Keratinocyte (primary cell): ENCODE measurements at regions not wholly inside any gene's neighbourhood (a gene's known extent, or its start where the extent isn't known, plus 50 kb on each side); places are given as distances from the start of the nearest gene placed in this dataset.

Experiments
- DNase-seq: peaks from one replicate; pipeline ENCODE4 v3.0.0-alpha.2; 2011; ENCODE audit warnings: low read depth, missing footprints, low spot score
- FAIRE-seq: peaks from 2 replicates; lab custom pipeline; 2011; peaks lifted over from hg19 to GRCh38; lab: Jason Lieb, UNC
- H2AFZ ChIP-seq: 2 replicates; pipeline ENCODE4 v1.6.0; 2012; ENCODE audit warnings: low read length, control low read depth, inconsistent platforms; ENCODE audit not compliant: control insufficient read depth
- H3K27ac ChIP-seq: 2 replicates; pipeline ENCODE4 v1.5.1; 2011; ENCODE audit warnings: low read length; ENCODE audit not compliant: control insufficient read depth, insufficient read depth
- H3K27me3 ChIP-seq: 3 replicates; pipeline ENCODE4 v1.6.0; 2011; ENCODE audit warnings: low read length; ENCODE audit not compliant: control insufficient read depth, insufficient read depth; ENCODE audit errors: extremely low read depth
- H3K36me3 ChIP-seq, 2 experiments: 2 replicates in 1 of 2; 3 replicates in 1 of 2; pipeline ENCODE4 v1.5.1; 2011; ENCODE audit warnings: low read length in 2 of 2, mild to moderate bottlenecking in 1 of 2; ENCODE audit not compliant: control insufficient read depth in 2 of 2, insufficient read depth in 2 of 2; ENCODE audit errors: extremely low read depth in 1 of 2
- H3K4me1 ChIP-seq: 3 replicates; pipeline ENCODE4 v1.5.1; 2011; ENCODE audit warnings: low read length; ENCODE audit not compliant: control insufficient read depth, insufficient read depth; ENCODE audit errors: extremely low read depth
- H3K4me2 ChIP-seq: 3 replicates; pipeline ENCODE4 v1.6.0; 2011; ENCODE audit warnings: low read depth, low read length; ENCODE audit not compliant: control insufficient read depth, insufficient read depth; ENCODE audit errors: extremely low read depth
- H3K4me3 ChIP-seq, 3 experiments: fragments of 200-600 bp in 1 of 3; sonication (generic) in 1 of 3; 2 replicates in 2 of 3; 3 replicates in 1 of 3; pipeline ENCODE4 v1.5.1; 2011 to 2016; ENCODE audit warnings: low read length in 3 of 3, mild to moderate bottlenecking in 3 of 3, control low read depth in 2 of 3, inconsistent platforms in 1 of 3, low read depth in 1 of 3, mixed read lengths in 1 of 3, mixed run types in 1 of 3, moderate library complexity in 1 of 3; ENCODE audit not compliant: control insufficient read depth in 2 of 3, insufficient read depth in 2 of 3; ENCODE audit errors: extremely low read depth in 1 of 3
- H3K79me2 ChIP-seq: 2 replicates; pipeline ENCODE4 v1.6.0; 2012; ENCODE audit warnings: low read length; ENCODE audit not compliant: control insufficient read depth, insufficient read depth
- H3K9ac ChIP-seq: 3 replicates; pipeline ENCODE4 v1.6.0; 2011; ENCODE audit warnings: low read length; ENCODE audit not compliant: control insufficient read depth, insufficient read depth; ENCODE audit errors: extremely low read depth
- H3K9me1 ChIP-seq: 3 replicates; pipeline ENCODE4 v1.6.0; 2011; ENCODE audit warnings: low read length; ENCODE audit not compliant: control insufficient read depth, insufficient read depth; ENCODE audit errors: extremely low read depth
- H3K9me3 ChIP-seq: 2 replicates; pipeline ENCODE4 v1.5.1; 2012; ENCODE audit warnings: low read depth, low read length; ENCODE audit not compliant: control insufficient read depth
- H4K20me1 ChIP-seq: 3 replicates; pipeline ENCODE4 v1.6.0; 2011; ENCODE audit warnings: low read length; ENCODE audit not compliant: control insufficient read depth, insufficient read depth; ENCODE audit errors: extremely low read depth
- CTCF ChIP-seq, 3 experiments: IDR thresholded peaks in 1 of 3; conservative IDR thresholded peaks in 1 of 3; optimal IDR thresholded peaks in 1 of 3; 2 replicates in 2 of 3; 3 replicates in 1 of 3; pipeline versions ENCODE3 to v1.5.1; 2011; ENCODE audit warnings: low read length in 3 of 3, mild to moderate bottlenecking in 3 of 3, moderate library complexity in 2 of 3, control low read depth in 1 of 3, inconsistent platforms in 1 of 3; ENCODE audit not compliant: insufficient read depth in 2 of 3; ENCODE audit errors: extremely low read depth in 1 of 3
- EZH2 ChIP-seq: IDR thresholded peaks from one replicate; pipeline ENCODE4 v1.6.1; 2012; ENCODE audit warnings: inconsistent platforms, mild to moderate bottlenecking, low read length, moderate library complexity
- dilution Hi-C: fragments of 300-500 bp; cut with MboI; formaldehyde crosslinking; loops from one replicate; pipeline ENCODE4 v1.7.0; 2020; ENCODE audit warnings: low sequenced_read_pairs; ENCODE audit not compliant: extremely low pct_ligation_motif_present

GRCh38 chr6:138682704-138683527 is 90.7 kb upstream of the CCDC28A start:
- H3K27ac ChIP-seq = peak overlapping the region; percentile 92
- FAIRE-seq (peak; percentile 87), DNase-seq (peak; percentile 71)
- no peak for TF ChIP-seq EZH2
- no peak for TF ChIP-seq CTCF (optimal IDR thresholded peaks at IDR 0.05 in 1 of 3, IDR thresholded peaks at IDR 0.05 in 1 of 3, conservative IDR thresholded peaks at IDR 0.05 in 1 of 3; ENCODE audit: extremely low read depth in 1 of 3, insufficient read depth in 2 of 3, low read length in 3 of 3)
- H3K4me2 ChIP-seq = peak overlapping the region; percentile 49
- H4K20me1 ChIP-seq = no peaks in the 10 kb centered on the region
- H2AFZ ChIP-seq = peak overlapping the region; percentile 77
- dilution Hi-C loops = no loop called here
- H3K9me1 ChIP-seq = no peaks in the 10 kb centered on the region
- H3K4me3 ChIP-seq = peak overlapping the region in 2 of 3 experiments; percentile 4 to 30
- peaks cover 86% of the 10 kb centered on the region for H3K79me2 ChIP-seq
- no peaks in the 10 kb centered on the region for H3K27me3 ChIP-seq
- peaks cover 43% of the 10 kb centered on the region for H3K4me1 ChIP-seq
- H3K9ac ChIP-seq = peak overlapping the region; percentile 82
- no peaks in the 10 kb centered on the region for H3K9me3 ChIP-seq
- H3K36me3 ChIP-seq = peaks cover 0 to 5% of the 10 kb centered on the region in 2 experiments

GRCh38 chr6:138685257-138685656 is 88.3 kb upstream of the CCDC28A start:
- no peaks in the 10 kb centered on the region for H4K20me1 ChIP-seq
- H3K79me2 ChIP-seq = peaks cover 88% of the 10 kb centered on the region
- H2AFZ ChIP-seq = no peak overlapping the region
- no peak for DNase-seq
- peak overlapping the region; percentile 43 for H3K9ac ChIP-seq
- peak overlapping the region; percentile 97 for H3K27ac ChIP-seq
- no peaks in the 10 kb centered on the region for H3K27me3 ChIP-seq
- no peaks in the 10 kb centered on the region for H3K9me1 ChIP-seq
- dilution Hi-C loops = no loop called here
- peak; percentile 84 for FAIRE-seq
- H3K4me3 ChIP-seq = peak overlapping the region in 2 of 3 experiments; percentile 42 to 49
- H3K4me2 ChIP-seq = peak overlapping the region; percentile 23
- TF ChIP-seq CTCF (optimal IDR thresholded peaks at IDR 0.05 in 1 of 3, IDR thresholded peaks at IDR 0.05 in 1 of 3, conservative IDR thresholded peaks at IDR 0.05 in 1 of 3; ENCODE audit: extremely low read depth in 1 of 3, insufficient read depth in 2 of 3, low read length in 3 of 3) (no peak), EZH2 (no peak)
- H3K9me3 ChIP-seq = no peaks in the 10 kb centered on the region
- H3K4me1 ChIP-seq = peaks cover 55% of the 10 kb centered on the region
- H3K36me3 ChIP-seq = peaks cover 0 to 5% of the 10 kb centered on the region in 2 experiments
